ENCODE measurements at regions not wholly inside any gene's neighbourhood (a gene's known extent, or its start where the extent isn't known, plus 50 kb on each side); places are given as distances from the start of the nearest gene placed in this dataset.

GRCh38 chr3:159191447-159191846 is 389.6 kb downstream of the MFSD1 start:
- no peak overlapping the region for H3K4me3 ChIP-seq
- H3K27me3 ChIP-seq (ENCODE audit: low read depth), result no peaks in the 10 kb centered on the region
- H3K4me1 ChIP-seq, result no peaks in the 10 kb centered on the region
- H3K27ac ChIP-seq, result no peak overlapping the region
- intact Hi-C loops (cut with DNase I), result no loop called here
- ATAC-seq (no peak), DNase-seq (no peak)
- H3K9me3 ChIP-seq, result no peaks in the 10 kb centered on the region
- no peaks in the 10 kb centered on the region for H3K36me3 ChIP-seq
- TF ChIP-seq CTCF (IDR thresholded peaks at IDR 0.05), result no peak

DNA sequence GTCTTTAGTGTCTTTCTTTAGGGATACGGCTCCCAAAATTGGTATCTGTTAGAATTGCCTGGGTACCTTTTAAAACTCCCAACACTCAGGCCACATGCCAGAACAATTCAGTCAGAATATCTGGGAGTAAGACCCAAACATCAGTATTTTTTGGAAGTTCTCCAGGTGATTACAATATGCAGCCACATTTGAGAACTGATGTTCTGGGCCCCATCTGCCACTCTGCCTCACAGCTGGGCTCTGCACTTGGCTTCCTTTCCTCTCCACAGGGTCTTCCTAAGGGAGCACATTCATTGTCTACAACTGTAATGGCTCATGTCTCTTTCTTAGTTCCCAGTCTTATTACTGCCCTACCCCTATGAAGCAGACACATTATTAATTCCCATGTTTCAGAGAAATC is 394.5 kb downstream of the MFSD1 start:
- DNase-seq (no peak), ATAC-seq (no peak)
- TF ChIP-seq CTCF (IDR thresholded peaks at IDR 0.05), result no peak
- Histone ChIP-seq H3K27me3 (ENCODE audit: low read depth) (no peaks in the 10 kb centered on the region), H3K27ac (no peak overlapping the region), H3K9me3 (peaks cover 6% of the 10 kb centered on the region), H3K36me3 (no peaks in the 10 kb centered on the region), H3K4me3 (no peak overlapping the region), H3K4me1 (no peaks in the 10 kb centered on the region)
- intact Hi-C loops (cut with DNase I), result no loop called here

DNA sequence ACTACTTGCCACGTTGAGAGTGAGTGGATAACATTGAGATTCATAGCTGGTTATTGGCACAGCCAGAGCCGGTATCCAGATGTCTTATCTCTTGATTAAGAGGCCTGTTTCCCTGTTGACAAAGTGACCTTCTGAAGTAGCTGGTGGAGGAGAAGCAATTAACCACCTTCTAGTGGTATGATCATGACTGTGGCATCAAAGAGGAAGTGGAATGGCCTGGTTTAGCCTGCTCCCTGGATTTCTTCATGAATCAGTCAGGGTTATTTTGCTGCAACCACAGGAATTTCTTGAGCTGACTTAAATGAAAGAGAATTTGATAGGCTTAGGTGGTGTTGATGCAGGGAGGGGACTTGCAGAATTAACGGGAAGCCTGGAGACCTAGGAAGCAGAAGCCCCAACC is 398.3 kb downstream of the MFSD1 start:
- no peak overlapping the region for H3K4me3 ChIP-seq
- intact Hi-C loops (cut with DNase I), result no loop called here
- ATAC-seq (no peak), DNase-seq (no peak)
- peaks cover 6% of the 10 kb centered on the region for H3K9me3 ChIP-seq
- H3K4me1 ChIP-seq, result no peaks in the 10 kb centered on the region
- H3K36me3 ChIP-seq, result no peaks in the 10 kb centered on the region
- no peak overlapping the region for H3K27ac ChIP-seq
- no peaks in the 10 kb centered on the region for H3K27me3 ChIP-seq (ENCODE audit: low read depth)
- no peak for TF ChIP-seq CTCF (IDR thresholded peaks at IDR 0.05)

DNA sequence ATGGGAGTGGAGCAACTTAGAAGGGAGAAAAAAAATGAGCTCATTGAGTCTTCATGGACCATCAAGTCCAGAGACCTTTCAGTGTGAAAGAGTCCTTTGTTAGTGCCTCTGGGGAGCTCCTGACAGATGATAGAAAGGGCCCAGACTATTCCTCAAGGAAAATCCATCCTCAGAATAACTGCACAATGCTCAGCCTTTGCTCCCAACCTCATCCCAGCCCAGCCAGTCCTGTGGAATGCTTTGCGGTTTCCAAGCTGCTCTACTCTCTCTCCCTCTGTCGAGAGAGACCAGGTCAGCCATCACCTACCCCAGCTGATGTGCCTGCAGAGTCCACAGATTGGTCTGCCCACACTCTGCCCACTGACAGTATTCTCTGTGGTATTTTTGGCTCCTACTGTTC is 406.2 kb downstream of the MFSD1 start:
- DNase-seq (no peak), ATAC-seq (no peak)
- no peaks in the 10 kb centered on the region for H3K36me3 ChIP-seq
- no peaks in the 10 kb centered on the region for H3K9me3 ChIP-seq
- no peaks in the 10 kb centered on the region for H3K27me3 ChIP-seq (ENCODE audit: low read depth)
- intact Hi-C loops (cut with DNase I), result no loop called here
- H3K4me3 ChIP-seq, result no peak overlapping the region
- H3K27ac ChIP-seq, result no peak overlapping the region
- no peaks in the 10 kb centered on the region for H3K4me1 ChIP-seq
- TF ChIP-seq CTCF (IDR thresholded peaks at IDR 0.05), result no peak

GRCh38 chr3:159209459-159209858 is 407.6 kb downstream of the MFSD1 start:
- no peaks in the 10 kb centered on the region for H3K36me3 ChIP-seq
- no peak overlapping the region for H3K27ac ChIP-seq
- TF ChIP-seq CTCF (IDR thresholded peaks at IDR 0.05), result no peak
- H3K4me1 ChIP-seq, result no peaks in the 10 kb centered on the region
- ATAC-seq (no peak), DNase-seq (no peak)
- H3K4me3 ChIP-seq, result no peak overlapping the region
- no peaks in the 10 kb centered on the region for H3K27me3 ChIP-seq (ENCODE audit: low read depth)
- H3K9me3 ChIP-seq, result no peaks in the 10 kb centered on the region
- intact Hi-C loops (cut with DNase I), result no loop called here

DNA sequence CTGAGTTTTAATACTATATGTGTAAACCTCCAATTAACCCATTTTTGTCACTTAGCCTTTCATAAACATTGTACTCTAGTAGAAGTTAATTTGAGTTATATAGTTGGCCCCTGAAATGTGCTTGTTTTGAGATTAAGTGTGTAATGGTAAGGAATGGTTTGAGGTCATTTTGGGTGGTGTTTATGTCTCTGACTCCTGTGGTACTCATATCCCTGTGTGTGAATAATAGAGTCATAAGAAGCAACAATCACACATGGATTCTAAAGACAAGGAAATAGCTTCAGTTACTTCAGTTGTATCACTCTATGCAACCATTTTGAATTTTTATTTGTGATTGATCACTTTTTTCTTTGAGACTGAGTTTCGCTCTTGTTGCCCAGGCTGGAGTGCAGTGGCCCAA is 408.5 kb downstream of the MFSD1 start:
- DNase-seq (no peak), ATAC-seq (no peak)
- intact Hi-C loops (cut with DNase I), result no loop called here
- Histone ChIP-seq H3K9me3 (no peaks in the 10 kb centered on the region), H3K4me1 (no peaks in the 10 kb centered on the region), H3K27ac (no peak overlapping the region), H3K27me3 (ENCODE audit: low read depth) (no peaks in the 10 kb centered on the region), H3K36me3 (no peaks in the 10 kb centered on the region), H3K4me3 (no peak overlapping the region)
- TF ChIP-seq CTCF (IDR thresholded peaks at IDR 0.05), result no peak
